Adrenal gland (tissue), 5 donors: ENCODE measurements at regions not wholly inside any gene's neighbourhood (a gene's known extent, or its start where the extent isn't known, plus 50 kb on each side); places are given as distances from the start of the nearest gene placed in this dataset.

ENCODE experiments used
- POLR2A ChIP-seq, 2 donors: fragments of 450-650 bp; IDR thresholded peaks; one replicate each; pipeline ENCODE4 v1.6.1; 2017; ENCODE audit warnings: antibody characterized with exemption in 2 of 2, mild to moderate bottlenecking in 2 of 2, moderate library complexity in 1 of 2
- TF ChIP-seq, protein P1 (sequence below), 6 experiments: fragments of 450-650 bp in 4 of 6; fragments of 200-600 bp in 2 of 6; sonication (generic) in 1 of 6; IDR thresholded peaks; 1 replicate in 5 of 6; 2 replicates in 1 of 6; pipeline versions ENCODE4 v1.5.1 to v1.8.0; 2016 to 2021; ENCODE audit warnings: antibody characterized with exemption in 6 of 6, mild to moderate bottlenecking in 2 of 6, moderate library complexity in 1 of 6
- donor health status: DM: no; HTN: no; CAD: no.

DNA sequence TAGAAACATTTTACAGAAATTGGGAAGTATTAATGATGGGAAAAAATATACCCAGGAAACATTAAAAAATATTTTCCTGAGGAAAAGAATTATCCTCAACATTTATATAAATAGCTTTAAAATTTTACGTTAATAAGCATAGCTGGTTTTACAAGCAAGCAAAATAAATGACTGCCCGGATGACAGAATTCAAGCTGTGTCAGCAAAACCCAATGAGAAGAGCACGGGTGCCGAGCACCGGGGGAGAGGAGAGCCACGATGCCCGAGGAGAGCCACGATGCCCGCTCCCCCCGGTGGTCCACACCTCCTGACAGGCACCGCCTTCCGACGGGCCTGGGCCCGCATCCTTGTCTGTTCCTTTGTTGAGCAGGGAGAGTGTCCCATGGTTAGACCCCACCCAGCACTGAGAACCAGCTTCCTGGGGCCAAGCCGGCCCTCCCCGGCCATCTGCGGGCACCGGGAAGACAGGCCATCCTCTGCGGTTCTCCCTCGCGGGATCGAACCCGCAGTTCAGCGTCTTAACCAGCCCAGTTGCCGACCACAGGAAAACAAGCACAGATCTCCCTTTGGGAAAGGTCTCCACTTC lies 63.3 kb upstream of the PDE10A start:
- TF ChIP-seq, protein P1, sequence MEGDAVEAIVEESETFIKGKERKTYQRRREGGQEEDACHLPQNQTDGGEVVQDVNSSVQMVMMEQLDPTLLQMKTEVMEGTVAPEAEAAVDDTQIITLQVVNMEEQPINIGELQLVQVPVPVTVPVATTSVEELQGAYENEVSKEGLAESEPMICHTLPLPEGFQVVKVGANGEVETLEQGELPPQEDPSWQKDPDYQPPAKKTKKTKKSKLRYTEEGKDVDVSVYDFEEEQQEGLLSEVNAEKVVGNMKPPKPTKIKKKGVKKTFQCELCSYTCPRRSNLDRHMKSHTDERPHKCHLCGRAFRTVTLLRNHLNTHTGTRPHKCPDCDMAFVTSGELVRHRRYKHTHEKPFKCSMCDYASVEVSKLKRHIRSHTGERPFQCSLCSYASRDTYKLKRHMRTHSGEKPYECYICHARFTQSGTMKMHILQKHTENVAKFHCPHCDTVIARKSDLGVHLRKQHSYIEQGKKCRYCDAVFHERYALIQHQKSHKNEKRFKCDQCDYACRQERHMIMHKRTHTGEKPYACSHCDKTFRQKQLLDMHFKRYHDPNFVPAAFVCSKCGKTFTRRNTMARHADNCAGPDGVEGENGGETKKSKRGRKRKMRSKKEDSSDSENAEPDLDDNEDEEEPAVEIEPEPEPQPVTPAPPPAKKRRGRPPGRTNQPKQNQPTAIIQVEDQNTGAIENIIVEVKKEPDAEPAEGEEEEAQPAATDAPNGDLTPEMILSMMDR (IDR thresholded peaks at IDR 0.05): no peak
- TF ChIP-seq POLR2A (IDR thresholded peaks at IDR 0.05): no peak
